ENCODE measurements at regions not wholly inside any gene's neighbourhood (a gene's known extent, or its start where the extent isn't known, plus 50 kb on each side); places are given as distances from the start of the nearest gene placed in this dataset.

DNA sequence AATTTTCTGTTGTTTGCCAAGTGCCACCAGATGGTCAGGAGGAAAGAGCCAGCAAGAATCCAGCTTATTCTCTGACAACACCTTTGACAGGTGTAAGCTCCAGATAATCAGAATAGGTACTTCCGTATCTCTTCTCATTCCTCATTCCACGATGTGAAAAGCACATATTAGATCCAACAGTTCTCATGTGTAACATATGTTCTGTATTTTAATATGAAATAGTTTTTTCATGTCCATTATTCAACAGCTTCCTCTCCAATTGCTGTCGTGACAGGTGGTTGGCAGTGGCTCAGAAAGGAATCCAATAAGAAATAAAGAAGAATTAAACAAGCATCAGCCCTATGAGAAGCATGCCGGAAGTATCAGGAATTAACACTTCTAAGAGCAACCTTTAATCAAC, 1624.7 kb downstream of the MRPL39 start:
- no peak overlapping the region for H3K4me3 ChIP-seq (ENCODE audit: low read depth, low read length)
- TF ChIP-seq CTCF (IDR thresholded peaks at IDR 0.05; ENCODE audit: borderline replicate concordance, insufficient read depth, low read depth, low read length) = no peak

DNA sequence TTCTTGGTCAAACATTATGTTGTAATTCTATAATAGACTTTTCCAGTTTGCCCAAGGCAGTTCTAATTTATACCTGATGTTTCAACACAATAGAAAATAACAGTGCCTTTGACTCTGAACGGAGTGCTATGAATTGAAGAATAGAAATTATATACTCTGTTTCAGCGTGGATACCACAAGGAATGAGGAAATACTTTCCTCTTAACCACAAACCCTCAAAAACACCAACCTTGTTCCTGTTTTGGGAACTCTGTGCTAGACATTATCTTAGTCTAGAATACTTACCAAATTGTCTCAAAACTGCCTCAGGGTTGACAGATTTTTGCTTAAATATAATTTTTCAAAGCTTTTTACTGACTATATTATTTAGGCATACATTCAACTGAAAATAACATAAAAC, 1629.3 kb downstream of the MRPL39 start:
- no peak overlapping the region for H3K4me3 ChIP-seq (ENCODE audit: low read depth, low read length)
- TF ChIP-seq CTCF (IDR thresholded peaks at IDR 0.05; ENCODE audit: borderline replicate concordance, insufficient read depth, low read depth, low read length) = no peak

- TF ChIP-seq CTCF (IDR thresholded peaks at IDR 0.05; ENCODE audit: borderline replicate concordance, insufficient read depth, low read depth, low read length) = peak; percentile 58; the same call in 1 of the 2 replicates
- no peak overlapping the region for H3K4me3 ChIP-seq (ENCODE audit: low read depth, low read length)
Observed at GRCh38 chr21:23968722-23969647, 1638.3 kb downstream of the MRPL39 start.

GRCh38 chr21:23968008-23968407, 1639.3 kb downstream of the MRPL39 start:
- no peak for TF ChIP-seq CTCF (IDR thresholded peaks at IDR 0.05; ENCODE audit: borderline replicate concordance, insufficient read depth, low read depth, low read length)
- H3K4me3 ChIP-seq (ENCODE audit: low read depth, low read length) = no peak overlapping the region

GRCh38 chr21:23963454-23963853, 1643.8 kb downstream of the MRPL39 start:
- no peak for TF ChIP-seq CTCF (IDR thresholded peaks at IDR 0.05; ENCODE audit: borderline replicate concordance, insufficient read depth, low read depth, low read length)
- H3K4me3 ChIP-seq (ENCODE audit: low read depth, low read length) = no peak overlapping the region

DNA sequence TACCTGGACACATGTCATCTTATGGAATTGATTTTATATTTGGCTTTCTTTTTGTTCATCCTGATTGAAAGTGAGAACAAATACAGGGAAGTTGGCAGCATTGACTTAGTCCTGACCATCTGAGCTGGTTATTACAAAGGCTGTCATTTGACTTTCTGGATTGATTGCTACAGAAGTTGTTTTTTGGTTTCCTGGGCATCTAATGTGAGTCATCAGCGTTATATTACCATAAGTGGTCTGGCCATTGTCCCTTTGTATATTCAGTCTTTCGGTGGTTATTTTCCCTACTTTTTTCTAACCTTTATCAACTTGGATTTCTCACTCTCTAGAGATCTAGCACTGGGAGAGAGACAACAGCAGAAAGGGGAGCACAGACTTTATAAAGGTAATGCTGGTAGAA, 1646.5 kb downstream of the MRPL39 start:
- no peak for TF ChIP-seq CTCF (IDR thresholded peaks at IDR 0.05; ENCODE audit: borderline replicate concordance, insufficient read depth, low read depth, low read length)
- H3K4me3 ChIP-seq (ENCODE audit: low read depth, low read length) = no peak overlapping the region
